GM12874 (cell line): ENCODE measurements at regions not wholly inside any gene's neighbourhood (a gene's known extent, or its start where the extent isn't known, plus 50 kb on each side); places are given as distances from the start of the nearest gene placed in this dataset.

Source experiments
- CTCF ChIP-seq: IDR thresholded peaks from 2 replicates; pipeline ENCODE4 v1.5.1; 2011; ENCODE audit warnings: low read depth, mild to moderate bottlenecking, control low read depth, low read length, moderate library complexity; ENCODE audit not compliant: insufficient read depth

- no peak for TF ChIP-seq CTCF
Observed at GRCh38 chr7:136198168-136198567, 221.0 kb upstream of the MTPN start.

DNA sequence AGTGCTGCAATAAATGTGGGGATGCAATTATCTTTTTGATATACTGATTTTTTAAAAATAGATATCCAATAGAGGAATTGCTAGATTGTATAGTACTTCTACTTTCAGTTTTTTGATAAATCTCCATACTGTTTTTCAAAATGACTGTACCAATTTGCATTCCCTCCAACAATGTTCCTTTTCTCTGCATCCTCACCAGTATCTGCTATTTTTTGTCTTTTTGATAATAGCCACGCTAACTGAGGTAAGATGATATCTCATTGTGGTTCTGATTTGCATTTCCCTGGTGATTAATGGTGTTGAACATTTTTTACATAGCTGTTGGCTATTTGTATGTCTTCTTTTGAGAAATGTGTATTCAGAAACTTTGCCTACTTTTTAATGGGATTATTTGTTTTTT lies 217.7 kb upstream of the MTPN start:
- TF ChIP-seq CTCF, result no peak

DNA sequence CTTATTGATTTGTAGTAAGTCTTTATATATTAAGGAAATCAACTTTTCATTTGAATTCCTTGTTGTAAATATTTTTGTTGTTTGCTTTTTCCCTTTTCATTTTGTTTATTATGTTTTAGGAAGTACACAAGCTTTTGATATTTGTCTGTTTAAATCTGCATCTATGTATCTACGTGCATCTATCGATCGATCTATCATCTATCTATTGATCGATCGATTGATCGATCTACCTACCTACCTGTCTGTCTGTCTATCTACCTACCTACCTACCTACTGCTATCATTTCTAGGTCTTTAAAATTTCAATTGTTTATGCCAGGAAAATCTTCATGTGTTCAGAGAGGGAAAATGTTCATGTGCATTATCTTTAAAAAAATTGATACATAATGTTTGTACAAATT lies 216.8 kb upstream of the MTPN start:
- TF ChIP-seq CTCF, result no peak

DNA sequence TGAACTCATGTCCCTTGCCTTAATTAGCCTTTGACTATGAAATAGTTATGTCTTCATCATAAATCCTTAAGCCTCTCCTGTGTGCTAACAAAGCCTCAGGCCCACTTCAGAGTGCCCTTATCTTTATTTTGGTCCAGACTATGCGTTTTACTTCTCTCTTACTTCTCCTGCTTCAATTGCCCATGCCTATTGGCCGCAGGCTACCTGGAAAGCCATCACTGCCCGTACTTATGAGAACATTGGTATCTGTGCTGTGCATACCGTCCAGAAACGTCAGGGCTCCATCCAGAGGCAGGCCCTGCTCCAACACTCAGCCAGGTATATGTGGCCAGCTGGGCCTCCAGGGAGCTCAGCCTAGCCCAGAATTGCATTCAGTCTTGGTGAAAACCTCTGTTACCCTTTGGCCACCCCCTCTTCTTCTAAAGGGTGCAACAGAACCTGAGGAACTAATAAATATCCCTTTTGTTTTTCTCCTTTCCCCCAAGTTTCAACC lies 212.4 kb upstream of the MTPN start:
- no peak for TF ChIP-seq CTCF

DNA sequence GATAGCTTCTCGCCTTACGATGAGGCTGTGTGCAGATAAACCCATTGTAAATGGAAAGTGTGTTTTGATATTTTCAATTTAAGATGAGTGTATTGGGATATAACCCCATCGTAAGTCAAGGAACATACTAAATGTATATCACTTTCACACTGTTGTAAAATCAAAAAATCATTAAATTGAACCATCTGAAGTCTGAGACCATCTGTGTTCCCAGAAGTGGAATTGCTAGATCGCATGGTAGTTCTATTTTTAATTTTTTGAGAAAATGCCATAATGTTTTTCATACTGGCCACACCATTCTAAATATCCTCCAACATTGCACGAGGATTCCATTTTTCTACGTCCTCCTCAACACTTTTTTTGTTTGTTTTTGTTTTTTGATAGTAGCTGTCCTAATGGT lies 209.1 kb upstream of the MTPN start:
- TF ChIP-seq CTCF, result no peak

DNA sequence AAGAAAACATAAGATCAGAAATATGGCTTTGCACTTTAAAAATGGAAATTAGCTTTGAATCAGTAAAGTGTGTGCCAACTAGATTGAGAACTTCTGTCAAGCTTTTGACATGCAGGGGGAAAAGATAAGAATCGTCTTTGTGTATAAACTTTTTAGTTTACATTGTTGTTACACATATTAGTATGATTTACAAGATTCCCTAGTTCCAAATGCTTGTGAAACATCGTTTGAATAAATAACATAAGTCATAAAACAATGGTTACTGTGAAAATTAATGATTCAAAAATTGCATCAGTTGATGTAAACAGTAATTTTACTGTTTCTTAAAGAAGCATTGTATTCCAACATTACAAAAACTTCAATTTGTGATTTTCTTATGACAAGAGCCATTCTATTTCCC lies 207.6 kb upstream of the MTPN start:
- no peak for TF ChIP-seq CTCF

- no peak for TF ChIP-seq CTCF
Observed at GRCh38 chr7:136183981-136184380, 206.8 kb upstream of the MTPN start.

GRCh38 chr7:136180984-136181383 lies 203.8 kb upstream of the MTPN start:
- TF ChIP-seq CTCF, result no peak
